ENCODE measurements at regions not wholly inside any gene's neighbourhood (a gene's known extent, or its start where the extent isn't known, plus 50 kb on each side); places are given as distances from the start of the nearest gene placed in this dataset.
"Not testable (repeated sequence)": the region's sequence is repeated elsewhere in the genome, so short reads cannot be mapped to it uniquely, and the experiment has no call there.

GRCh38 chr20:48532028-48532427, 295.8 kb downstream of the PREX1 start:
- FAIRE-seq (no peak), DNase-seq (ENCODE audit: low spot score in 2 of 2) (no peak)

- DNase-seq (ENCODE audit: low spot score in 2 of 2) (no peak), FAIRE-seq (no peak)
Observed at GRCh38 chr20:48531505-48531904, 296.3 kb downstream of the PREX1 start.

DNA sequence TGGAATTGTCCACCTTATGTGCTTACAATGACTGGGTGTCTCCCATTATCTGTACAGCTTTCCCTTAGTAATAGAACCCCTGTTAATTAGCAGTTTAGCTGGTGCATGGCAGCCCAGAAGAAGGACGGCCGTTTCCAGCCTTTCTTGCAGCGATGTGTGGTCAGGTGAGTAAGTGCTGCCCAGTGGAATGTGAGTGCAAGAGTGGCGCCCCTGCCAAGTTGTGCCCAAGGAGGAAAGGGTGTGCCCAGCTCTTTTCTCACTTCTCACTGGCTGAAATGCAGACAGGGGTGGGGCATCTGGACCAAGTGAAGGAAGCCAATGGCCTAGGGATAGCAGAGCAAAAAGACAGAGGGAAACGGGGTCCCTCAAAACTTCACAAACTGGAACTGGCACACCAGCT, 296.8 kb downstream of the PREX1 start:
- FAIRE-seq (no peak), DNase-seq (ENCODE audit: low spot score in 2 of 2) (no peak)

DNA sequence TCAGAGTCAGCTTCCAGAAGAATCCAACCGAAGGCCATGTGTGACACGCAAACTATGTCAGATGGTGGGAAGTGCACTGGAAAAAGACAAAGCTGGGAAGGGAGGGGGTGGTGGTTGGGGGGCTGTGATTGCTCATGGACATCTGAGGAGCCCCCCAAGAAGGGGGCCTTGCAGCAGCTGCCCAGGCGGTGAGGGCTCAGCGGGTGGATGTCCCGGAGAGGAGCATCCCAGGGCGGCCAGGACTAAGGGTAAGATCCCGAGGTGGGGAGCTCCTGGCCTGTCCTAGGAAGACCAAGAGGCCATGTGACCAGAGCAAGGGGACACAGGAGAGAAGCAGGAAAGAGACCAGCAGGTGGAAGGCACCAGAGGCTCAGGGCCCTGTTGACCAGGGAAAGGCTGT, 299.5 kb downstream of the PREX1 start:
- FAIRE-seq (no peak), DNase-seq (ENCODE audit: low spot score in 2 of 2) (no peak)

DNA sequence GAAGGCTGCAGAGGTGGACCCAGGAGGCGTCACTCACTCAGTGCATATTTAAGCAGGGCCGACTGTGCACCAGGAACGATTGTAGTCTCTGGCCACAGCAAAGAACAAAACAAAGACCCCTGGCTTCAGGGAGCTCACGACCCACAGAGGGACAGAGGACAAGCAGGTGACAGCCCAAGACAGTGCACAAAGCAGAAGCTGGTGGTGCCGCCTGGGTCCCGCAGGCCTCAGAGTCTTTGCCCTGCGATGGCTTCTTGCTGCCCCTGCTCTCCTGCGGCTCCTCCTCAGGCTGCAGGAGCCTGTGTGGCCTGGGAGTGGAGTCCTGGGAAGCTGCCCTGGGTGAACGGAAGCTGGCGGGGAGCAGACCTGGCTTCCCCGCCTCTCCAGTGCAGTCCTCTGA, 300.0 kb downstream of the PREX1 start:
- FAIRE-seq (no peak), DNase-seq (ENCODE audit: low spot score in 2 of 2) (no peak)

DNA sequence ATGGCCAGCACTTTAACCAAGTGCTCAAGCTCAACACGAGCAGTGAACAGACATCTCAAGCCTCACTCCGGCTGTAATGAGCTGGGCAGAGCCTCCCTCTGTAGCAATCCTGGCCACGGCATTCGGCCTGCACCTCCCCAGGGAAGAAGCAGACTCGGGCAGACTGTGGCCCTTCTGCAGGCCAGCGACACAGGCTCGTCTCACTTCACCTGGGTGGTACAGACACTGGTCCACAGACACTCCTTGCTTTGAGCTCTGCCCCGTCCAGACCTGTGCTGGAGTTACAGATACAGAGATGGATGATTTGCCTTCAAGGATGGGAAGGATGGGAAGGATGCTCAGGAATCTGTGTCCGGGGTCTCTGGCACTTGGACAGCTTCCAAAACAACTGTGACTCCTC, 300.9 kb downstream of the PREX1 start:
- FAIRE-seq (no peak), DNase-seq (ENCODE audit: low spot score in 2 of 2) (no peak)

GRCh38 chr20:48525400-48525799, 302.4 kb downstream of the PREX1 start:
- DNase-seq (ENCODE audit: low spot score in 2 of 2) = no peak
- no peak for FAIRE-seq

GRCh38 chr20:48524582-48524981, 303.2 kb downstream of the PREX1 start:
- FAIRE-seq = no peak
- no peak for DNase-seq (ENCODE audit: low spot score in 2 of 2)

GRCh38 chr20:48523191-48523995, 304.4 kb downstream of the PREX1 start:
- FAIRE-seq (no peak), DNase-seq (ENCODE audit: low spot score in 2 of 2) (no peak)

DNA sequence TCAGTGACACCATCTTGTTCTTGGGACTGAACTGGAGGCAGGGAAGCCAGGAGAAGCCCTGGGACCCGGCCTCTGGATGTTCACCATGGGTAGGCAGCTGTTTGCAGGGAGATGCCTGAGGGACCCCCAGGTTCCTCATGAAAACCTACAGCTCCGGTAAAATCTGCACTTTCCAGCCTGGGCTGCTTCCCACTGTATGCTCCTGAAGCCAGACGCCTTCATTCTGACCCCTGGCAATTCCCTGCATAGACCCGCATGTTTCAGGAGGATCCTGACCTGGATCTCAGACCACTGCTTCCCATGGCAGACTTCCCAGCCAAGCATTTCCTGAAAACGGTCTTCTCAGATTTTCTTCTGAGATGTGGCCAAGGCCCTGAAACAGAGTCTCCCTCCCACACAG, 306.7 kb downstream of the PREX1 start:
- FAIRE-seq (no peak), DNase-seq (ENCODE audit: low spot score in 2 of 2) (no peak)

GRCh38 chr20:48516196-48516595, 311.6 kb downstream of the PREX1 start:
- DNase-seq (ENCODE audit: low spot score in 2 of 2) = peak in 1 of 2 donors; percentile 33
- not testable (repeated sequence) for FAIRE-seq

DNA sequence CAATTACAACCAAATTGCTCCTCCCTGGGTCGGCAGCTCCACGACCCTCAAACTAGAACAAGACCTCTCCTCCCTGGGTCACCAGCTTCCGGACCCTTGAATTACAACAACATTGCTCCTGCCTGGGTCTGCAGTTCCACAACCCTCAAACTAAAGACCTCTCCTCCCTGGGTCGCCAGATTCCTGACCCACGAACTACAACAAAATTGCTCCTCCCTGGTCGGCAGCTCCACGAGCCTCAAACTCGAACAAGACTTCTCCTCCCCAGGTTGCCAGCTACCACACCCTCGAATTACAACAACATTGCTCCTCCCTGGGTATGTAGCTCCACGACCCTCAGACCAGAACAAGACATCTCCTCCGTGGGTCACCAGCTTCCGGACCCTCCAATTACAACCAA, 313.2 kb downstream of the PREX1 start:
- FAIRE-seq; DNase-seq (ENCODE audit: low spot score in 2 of 2): not testable (repeated sequence)

DNA sequence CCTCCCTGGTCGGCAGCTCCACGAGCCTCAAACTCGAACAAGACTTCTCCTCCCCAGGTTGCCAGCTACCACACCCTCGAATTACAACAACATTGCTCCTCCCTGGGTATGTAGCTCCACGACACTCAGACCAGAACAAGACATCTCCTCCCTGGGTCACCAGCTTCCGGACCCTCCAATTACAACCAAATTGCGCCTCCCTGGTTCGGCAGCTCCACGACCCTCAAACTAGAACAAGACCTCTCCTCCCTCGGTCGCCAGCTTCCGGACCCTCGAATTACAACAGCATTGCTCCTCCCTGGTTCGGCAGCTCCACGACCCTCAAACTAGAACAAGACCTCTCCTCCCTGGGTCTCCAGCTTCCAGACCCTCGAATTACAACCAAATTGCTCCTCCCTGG, 315.3 kb downstream of the PREX1 start:
- not testable (repeated sequence) for DNase-seq (ENCODE audit: low spot score in 2 of 2); FAIRE-seq

DNA sequence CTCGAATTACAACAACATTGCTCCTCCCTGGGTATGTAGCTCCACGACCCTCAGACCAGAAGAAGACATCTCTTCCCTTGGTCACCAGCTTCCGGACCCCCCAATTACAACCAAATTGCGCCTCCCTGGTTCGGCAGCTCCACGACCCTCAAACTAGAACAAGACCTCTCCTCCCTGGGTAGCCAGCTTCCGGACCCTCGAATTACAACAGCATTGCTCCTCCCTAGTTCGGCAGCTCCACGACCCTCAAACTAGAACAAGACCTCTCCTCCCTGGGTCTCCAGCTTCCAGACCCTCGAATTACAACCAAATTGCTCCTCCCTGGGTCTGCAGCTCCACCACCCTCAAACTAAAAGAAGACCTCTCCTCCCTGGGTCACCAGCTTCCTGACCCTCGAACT, 322.7 kb downstream of the PREX1 start:
- FAIRE-seq; DNase-seq (ENCODE audit: low spot score in 2 of 2): not testable (repeated sequence)

DNA sequence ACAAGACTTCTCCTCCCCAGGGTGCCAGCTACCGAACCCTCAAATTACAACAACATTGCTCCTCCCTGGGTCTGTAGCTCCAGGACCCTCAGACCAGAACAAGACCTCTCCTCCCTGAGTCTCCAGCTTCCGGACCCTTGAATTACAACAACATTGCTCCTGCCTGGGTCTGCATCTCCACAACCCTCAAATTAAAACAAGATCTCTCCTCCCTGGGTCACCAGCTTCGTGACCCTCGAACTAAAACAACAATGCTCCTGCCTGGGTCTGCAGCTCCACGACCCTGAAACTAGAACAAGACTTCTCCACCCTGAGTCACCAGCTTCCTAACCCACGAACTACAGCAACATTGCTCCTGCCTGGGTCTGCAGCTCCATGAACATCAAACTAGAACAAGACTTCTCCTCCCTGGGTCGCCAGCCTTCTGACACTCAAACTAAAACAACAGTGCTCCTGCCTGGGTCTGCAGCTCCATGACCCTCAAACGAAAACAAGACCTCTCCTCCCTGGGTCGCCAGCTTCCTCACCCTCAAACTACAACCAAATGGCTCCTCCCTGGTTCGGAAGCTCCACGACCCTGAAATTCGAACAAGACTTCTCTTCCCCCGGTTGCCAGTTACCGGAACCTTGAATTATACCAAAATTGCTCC, 324.5 kb downstream of the PREX1 start:
- DNase-seq (ENCODE audit: low spot score in 2 of 2) = no peak
- FAIRE-seq = no peak

DNA sequence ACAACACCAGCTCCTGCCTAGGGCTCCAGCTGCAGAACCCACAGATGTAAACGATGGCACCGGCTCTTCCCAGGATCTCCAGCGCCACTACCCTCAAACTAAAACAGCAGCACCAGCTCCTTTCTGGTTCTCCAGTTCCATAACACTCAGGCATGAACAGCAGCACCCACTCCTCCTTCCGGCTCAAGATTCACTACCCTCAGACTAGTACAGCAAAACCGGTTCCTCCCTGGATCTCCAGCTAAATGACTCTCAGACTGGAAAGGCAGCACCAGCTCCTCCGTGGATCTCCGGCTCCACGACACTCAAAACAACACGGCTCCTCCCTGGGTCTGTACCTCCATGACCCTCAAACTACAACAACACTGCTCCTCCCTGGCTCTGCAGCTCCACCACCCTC, 325.0 kb downstream of the PREX1 start:
- FAIRE-seq (no peak), DNase-seq (ENCODE audit: low spot score in 2 of 2) (no peak)

- DNase-seq (ENCODE audit: low spot score in 2 of 2) = no peak
- FAIRE-seq = no peak
Observed at GRCh38 chr20:48502016-48502415, 325.8 kb downstream of the PREX1 start.

GRCh38 chr20:48500900-48501299, 326.9 kb downstream of the PREX1 start:
- not testable (repeated sequence) for DNase-seq (ENCODE audit: low spot score in 2 of 2); FAIRE-seq

DNA sequence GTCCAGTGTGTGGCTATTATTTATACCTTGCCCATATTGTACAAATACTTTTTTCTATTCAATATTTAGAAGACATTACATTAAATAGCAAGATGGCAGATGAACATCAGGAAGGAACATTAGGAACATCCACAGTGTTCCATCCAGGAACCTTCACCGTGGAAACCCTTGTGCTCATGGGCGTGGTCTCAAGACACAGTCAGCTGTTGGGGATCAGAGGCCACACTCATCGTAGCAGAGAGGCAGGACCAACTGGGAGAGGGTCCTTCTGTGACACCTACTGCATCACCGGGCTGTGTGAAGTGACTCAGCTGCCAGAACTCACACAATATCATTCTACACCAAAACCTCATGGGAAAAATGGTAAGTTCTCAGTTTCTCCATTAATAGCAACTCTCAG, 328.9 kb downstream of the PREX1 start:
- DNase-seq (ENCODE audit: low spot score in 2 of 2); FAIRE-seq: not testable (repeated sequence)

DNA sequence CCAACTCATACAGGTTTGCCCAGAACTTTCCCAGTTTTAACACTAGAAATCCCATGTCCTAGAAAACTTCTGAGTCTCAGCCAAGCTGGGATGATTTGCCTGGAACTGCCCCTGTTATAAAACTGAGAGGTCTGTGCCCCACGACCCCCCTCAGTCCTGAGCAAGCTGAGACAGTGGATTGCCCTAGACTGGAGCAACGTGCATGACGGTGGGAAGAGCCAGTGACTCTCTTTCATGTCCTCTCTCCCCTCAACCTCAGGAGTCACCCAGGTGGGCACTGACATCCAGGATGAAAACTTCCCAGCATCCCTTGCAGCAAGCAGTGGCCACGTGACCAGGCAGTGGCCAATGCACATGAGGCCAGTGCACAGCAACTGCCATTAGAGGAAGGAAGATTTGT, 329.7 kb downstream of the PREX1 start:
- DNase-seq (ENCODE audit: low spot score in 2 of 2); FAIRE-seq: not testable (repeated sequence)

DNA sequence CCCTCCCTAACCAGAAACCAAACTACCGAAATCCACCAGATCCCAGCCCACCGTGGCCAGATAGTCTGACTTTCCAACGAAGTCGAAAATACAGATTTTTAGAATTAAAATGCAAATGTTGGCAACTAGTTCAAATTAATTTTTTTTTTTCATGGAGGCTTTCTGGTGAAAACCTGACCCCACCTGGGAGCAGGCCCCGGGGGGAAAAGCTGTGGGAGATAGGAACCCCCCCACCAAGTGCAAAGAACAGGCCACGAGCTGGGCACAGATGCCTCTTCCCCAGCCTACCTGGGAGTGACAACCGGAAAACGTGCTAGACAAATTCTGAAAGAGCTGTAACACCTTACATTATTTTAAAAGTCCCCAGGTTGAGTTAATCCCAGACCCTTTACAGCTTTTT, 333.8 kb downstream of the PREX1 start:
- DNase-seq (ENCODE audit: low spot score in 2 of 2) (no peak), FAIRE-seq (no peak)

- FAIRE-seq = not testable (repeated sequence)
Observed at GRCh38 chr20:48493331-48493730, 334.5 kb downstream of the PREX1 start.

More at GRCh38 chr20:48493331-48493730, 334.5 kb downstream of the PREX1 start:
- not testable (repeated sequence) for DNase-seq (ENCODE audit: low spot score in 2 of 2)

Data from frontal cortex (tissue), 3 donors.